ENCODE measurements at regions not wholly inside any gene's neighbourhood (a gene's known extent, or its start where the extent isn't known, plus 50 kb on each side); places are given as distances from the start of the nearest gene placed in this dataset.

- Histone ChIP-seq H3K9me3 (ENCODE audit: severe bottlenecking) (no peaks in the 10 kb centered on the region), H3K4me3 (ENCODE audit: low read depth, low read length) (no peak overlapping the region), H3K27ac (no peak overlapping the region), H3K36me3 (no peaks in the 10 kb centered on the region), H3K27me3 (ENCODE audit: insufficient read depth, low read depth, severe bottlenecking) (no peaks in the 10 kb centered on the region)
- TF ChIP-seq, protein P1, sequence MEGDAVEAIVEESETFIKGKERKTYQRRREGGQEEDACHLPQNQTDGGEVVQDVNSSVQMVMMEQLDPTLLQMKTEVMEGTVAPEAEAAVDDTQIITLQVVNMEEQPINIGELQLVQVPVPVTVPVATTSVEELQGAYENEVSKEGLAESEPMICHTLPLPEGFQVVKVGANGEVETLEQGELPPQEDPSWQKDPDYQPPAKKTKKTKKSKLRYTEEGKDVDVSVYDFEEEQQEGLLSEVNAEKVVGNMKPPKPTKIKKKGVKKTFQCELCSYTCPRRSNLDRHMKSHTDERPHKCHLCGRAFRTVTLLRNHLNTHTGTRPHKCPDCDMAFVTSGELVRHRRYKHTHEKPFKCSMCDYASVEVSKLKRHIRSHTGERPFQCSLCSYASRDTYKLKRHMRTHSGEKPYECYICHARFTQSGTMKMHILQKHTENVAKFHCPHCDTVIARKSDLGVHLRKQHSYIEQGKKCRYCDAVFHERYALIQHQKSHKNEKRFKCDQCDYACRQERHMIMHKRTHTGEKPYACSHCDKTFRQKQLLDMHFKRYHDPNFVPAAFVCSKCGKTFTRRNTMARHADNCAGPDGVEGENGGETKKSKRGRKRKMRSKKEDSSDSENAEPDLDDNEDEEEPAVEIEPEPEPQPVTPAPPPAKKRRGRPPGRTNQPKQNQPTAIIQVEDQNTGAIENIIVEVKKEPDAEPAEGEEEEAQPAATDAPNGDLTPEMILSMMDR (IDR thresholded peaks at IDR 0.05; ENCODE audit: low read depth, low read length), result no peak
- no peak for DNase-seq
These were observed 153.9 kb upstream of the BMPER start for GRCh38 chr7:33751443-33751842.

DNA sequence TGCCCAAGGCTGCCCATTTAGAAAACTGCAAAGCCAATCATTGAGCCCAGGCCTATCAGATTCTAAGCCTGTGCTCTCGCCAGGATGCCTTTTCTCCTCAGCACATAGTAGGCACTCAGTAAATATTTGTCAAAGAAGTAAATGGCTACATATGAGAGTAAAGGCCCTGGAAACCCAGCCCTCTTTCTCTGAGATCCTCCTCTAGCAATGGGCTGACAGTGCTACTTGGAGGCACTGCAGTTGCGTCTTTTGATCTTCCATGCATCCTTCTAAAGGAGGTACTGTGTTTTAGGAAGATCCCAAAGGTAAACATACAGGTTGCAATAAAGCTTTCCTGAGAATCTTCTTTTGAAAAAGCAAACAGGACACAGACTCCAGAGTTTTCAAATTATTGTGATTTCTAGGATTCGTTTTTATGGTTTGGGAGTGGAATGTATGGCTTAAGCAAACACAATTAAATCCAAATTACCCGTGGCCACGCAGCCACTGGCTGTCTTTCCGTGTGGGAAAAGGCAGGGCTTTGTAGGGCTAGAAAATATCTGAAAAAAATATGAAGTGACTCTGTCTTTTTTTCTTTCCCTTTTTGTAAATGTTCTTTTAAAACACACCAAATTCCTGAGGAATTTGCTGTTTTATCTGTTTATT, 151.3 kb upstream of the BMPER start:
- TF ChIP-seq, protein P1 (IDR thresholded peaks at IDR 0.05; ENCODE audit: low read depth, low read length), result no peak
- H3K27me3 ChIP-seq (ENCODE audit: insufficient read depth, low read depth, severe bottlenecking), result no peaks in the 10 kb centered on the region
- DNase-seq, result no peak

DNA sequence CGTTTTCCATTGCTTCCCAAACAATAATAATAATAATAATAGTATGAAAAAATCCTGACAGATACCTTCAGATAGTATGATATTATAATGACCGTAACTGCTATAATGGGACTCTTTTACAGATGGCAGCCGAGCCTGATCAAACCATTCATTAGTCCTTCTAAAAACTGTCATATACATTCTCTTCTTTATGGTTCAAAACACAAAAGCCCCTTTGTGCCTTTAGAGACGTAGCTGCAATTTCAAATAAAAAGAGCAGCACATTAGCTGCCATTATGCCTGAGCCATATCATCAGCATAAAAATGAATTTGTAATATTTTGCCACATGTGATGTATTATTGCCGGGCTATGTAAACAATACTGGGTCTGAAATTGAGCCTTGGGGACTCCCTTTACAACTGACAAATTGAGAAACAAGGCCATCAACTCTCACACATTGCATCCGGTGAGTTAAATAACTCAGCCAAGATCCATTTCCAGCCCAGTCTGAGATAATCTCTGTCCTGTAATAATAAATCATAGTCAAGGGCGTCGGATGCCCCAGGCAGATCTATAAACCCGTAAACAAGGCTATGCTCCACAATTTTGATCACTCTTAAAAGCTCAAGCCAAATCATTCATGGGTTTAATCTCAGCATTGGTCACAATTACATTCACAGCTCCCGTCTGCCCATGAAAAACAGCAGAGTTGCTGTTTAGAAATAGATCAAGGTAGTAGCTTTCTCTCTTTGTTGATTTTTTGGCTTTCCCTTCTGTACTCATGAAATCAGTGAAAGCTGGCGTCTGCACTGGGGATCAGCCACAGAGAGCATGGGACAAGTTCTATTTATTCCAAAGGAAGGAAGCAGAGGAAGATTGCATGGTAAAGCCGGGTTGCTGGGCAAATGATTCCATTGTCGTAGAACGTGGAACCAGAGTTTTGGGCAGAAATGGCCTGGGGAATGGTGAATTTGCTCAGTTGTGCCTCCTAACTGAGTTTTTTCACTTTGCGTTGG, 150.1 kb upstream of the BMPER start:
- Histone ChIP-seq H3K27me3 (ENCODE audit: insufficient read depth, low read depth, severe bottlenecking) (no peaks in the 10 kb centered on the region), H3K4me3 (ENCODE audit: low read depth, low read length) (no peak overlapping the region), H3K9me3 (ENCODE audit: severe bottlenecking) (no peaks in the 10 kb centered on the region), H3K27ac (no peak overlapping the region), H3K36me3 (no peaks in the 10 kb centered on the region)
- no peak for DNase-seq
- TF ChIP-seq, protein P1 (IDR thresholded peaks at IDR 0.05; ENCODE audit: low read depth, low read length), result no peak

More for the DNA sequence above, 151.3 kb upstream of the BMPER start:
- Histone ChIP-seq H3K36me3 (no peaks in the 10 kb centered on the region), H3K4me3 (ENCODE audit: low read depth, low read length) (no peak overlapping the region), H3K9me3 (ENCODE audit: severe bottlenecking) (no peaks in the 10 kb centered on the region), H3K27ac (no peak overlapping the region)

DNA sequence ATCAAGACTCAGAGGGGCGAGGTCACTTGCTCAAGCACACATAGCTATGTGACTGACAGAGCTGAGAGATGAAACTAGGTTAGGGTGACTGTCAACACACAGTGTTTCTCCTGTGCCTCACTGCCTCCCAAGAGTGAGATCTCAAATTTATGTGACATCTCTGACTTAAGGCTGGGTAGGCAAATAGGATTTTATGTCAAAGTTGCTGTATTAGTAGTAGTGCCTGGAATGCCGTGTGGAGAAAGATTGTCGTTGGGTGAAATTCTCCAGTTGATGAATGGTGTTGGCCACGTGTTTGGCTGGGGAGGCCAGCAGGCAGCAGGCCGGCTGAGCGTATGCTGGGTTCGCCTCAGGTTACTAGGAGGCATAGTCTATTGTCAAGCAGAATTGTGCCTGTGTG, 148.3 kb upstream of the BMPER start:
- Histone ChIP-seq H3K4me3 (ENCODE audit: low read depth, low read length) (no peak overlapping the region), H3K27ac (no peak overlapping the region), H3K36me3 (no peaks in the 10 kb centered on the region), H3K9me3 (ENCODE audit: severe bottlenecking) (no peaks in the 10 kb centered on the region), H3K27me3 (ENCODE audit: insufficient read depth, low read depth, severe bottlenecking) (no peaks in the 10 kb centered on the region)
- no peak for DNase-seq
- TF ChIP-seq, protein P1 (IDR thresholded peaks at IDR 0.05; ENCODE audit: low read depth, low read length), result no peak

DNA sequence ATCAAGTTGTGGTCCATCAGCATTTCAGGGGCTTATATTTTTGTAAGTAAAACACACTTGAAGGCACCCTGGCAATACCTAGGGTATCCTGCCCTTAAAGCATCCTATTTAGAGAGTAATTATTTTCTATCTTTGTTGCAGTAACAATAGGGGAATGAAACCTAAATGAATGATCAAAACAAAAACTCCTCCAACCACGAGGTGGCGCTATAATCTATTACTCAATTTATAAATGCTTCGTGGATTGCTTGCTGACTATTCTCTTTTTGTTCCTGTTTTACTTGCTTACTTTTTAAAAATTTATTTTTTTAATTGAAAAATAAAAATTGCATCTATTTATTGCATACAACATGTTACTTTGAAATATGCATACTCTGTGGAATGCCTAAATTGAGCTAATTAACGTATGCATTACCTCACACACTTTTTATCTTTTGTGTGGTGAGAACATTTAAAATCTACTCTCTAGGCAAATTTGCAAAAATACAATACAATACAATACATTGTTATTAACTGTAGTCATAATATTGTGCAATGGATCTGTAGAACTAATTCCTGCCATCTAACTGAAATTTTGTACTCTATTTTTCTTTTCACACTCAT, 147.7 kb upstream of the BMPER start:
- no peak overlapping the region for H3K27ac ChIP-seq
- peak; percentile 27 for DNase-seq
- H3K4me3 ChIP-seq (ENCODE audit: low read depth, low read length), result no peak overlapping the region
- TF ChIP-seq, protein P1 (IDR thresholded peaks at IDR 0.05; ENCODE audit: low read depth, low read length), result no peak
- H3K36me3 ChIP-seq, result no peaks in the 10 kb centered on the region
- no peaks in the 10 kb centered on the region for H3K27me3 ChIP-seq (ENCODE audit: insufficient read depth, low read depth, severe bottlenecking)
- H3K9me3 ChIP-seq (ENCODE audit: severe bottlenecking), result no peaks in the 10 kb centered on the region
